Liver (tissue), 7 donors: ENCODE measurements at regions not wholly inside any gene's neighbourhood (a gene's known extent, or its start where the extent isn't known, plus 50 kb on each side); places are given as distances from the start of the nearest gene placed in this dataset.
A peak's percentile ranks its signal among the peaks of the same experiment; 100 is the strongest.
"Not testable (repeated sequence)": the region's sequence is repeated elsewhere in the genome, so short reads cannot be mapped to it uniquely, and the experiment has no call there.

Experiments
- DNase-seq: peaks from one replicate; pipeline ENCODE4 v3.0.0-alpha.2; 2017; ENCODE audit warnings: low spot score
- H3K27ac ChIP-seq, 2 donors: one replicate each; pipeline ENCODE4 v1.7.0; 2013; ENCODE audit warnings: inconsistent platforms in 2 of 2, low read length in 2 of 2, control low read depth in 1 of 2, low read depth in 1 of 2, mild to moderate bottlenecking in 1 of 2
- H3K27me3 ChIP-seq, 4 donors: one replicate each; pipeline versions ENCODE4 v1.6.1 to v1.7.0; 2013; ENCODE audit warnings: low read length in 3 of 4, inconsistent platforms in 1 of 4, mild to moderate bottlenecking in 1 of 4, moderate library complexity in 1 of 4; ENCODE audit not compliant: control insufficient read depth in 4 of 4, insufficient read depth in 4 of 4
- H3K36me3 ChIP-seq, 4 donors: one replicate each; pipeline versions ENCODE4 v1.6.1 to v1.7.0; 2013; ENCODE audit warnings: low read length in 3 of 4, mild to moderate bottlenecking in 3 of 4, low read depth in 1 of 4, moderate library complexity in 1 of 4; ENCODE audit not compliant: control insufficient read depth in 4 of 4, insufficient read depth in 3 of 4
- H3K4me1 ChIP-seq, 4 donors: one replicate each; pipeline versions ENCODE4 v1.6.1 to v1.7.0; 2013; ENCODE audit warnings: low read length in 3 of 4, mild to moderate bottlenecking in 3 of 4, moderate library complexity in 1 of 4; ENCODE audit not compliant: control insufficient read depth in 4 of 4, insufficient read depth in 4 of 4
- H3K4me3 ChIP-seq, 3 donors: one replicate each; pipeline versions ENCODE4 v1.6.1 to v1.7.0; 2013; ENCODE audit warnings: low read length in 3 of 3, control low read depth in 1 of 3, low read depth in 1 of 3, mild to moderate bottlenecking in 1 of 3
- H3K9ac ChIP-seq, 2 donors: one replicate each; pipeline ENCODE4 v1.7.0; 2013; ENCODE audit warnings: low read length in 2 of 2, mild to moderate bottlenecking in 2 of 2, moderate library complexity in 2 of 2, control low read depth in 1 of 2, low read depth in 1 of 2
- H3K9me3 ChIP-seq, 4 donors: one replicate each; pipeline versions ENCODE4 v1.6.1 to v1.7.0; 2013; ENCODE audit warnings: low read length in 3 of 4; ENCODE audit not compliant: control insufficient read depth in 4 of 4
- EGR1 ChIP-seq, 2 donors: IDR thresholded peaks; 2 replicates each; pipeline ENCODE4 v1.6.1; 2016 to 2018; ENCODE audit warnings: antibody characterized with exemption in 2 of 2, low read depth in 2 of 2
- FOXA1 ChIP-seq: IDR thresholded peaks from 2 replicates; pipeline ENCODE4 v1.6.1; 2016; ENCODE audit warnings: antibody characterized with exemption
- GABPA ChIP-seq, 2 donors: IDR thresholded peaks in 1 of 2; conservative IDR thresholded peaks in 1 of 2; 2 replicates each; pipeline ENCODE4 v1.6.1; 2016; ENCODE audit warnings: antibody characterized with exemption in 2 of 2, mild to moderate bottlenecking in 1 of 2, moderate library complexity in 1 of 2
- HNF4A ChIP-seq, 2 donors: conservative IDR thresholded peaks; 2 replicates each; pipeline ENCODE4 v1.6.1; 2016; ENCODE audit warnings: antibody characterized with exemption in 2 of 2, mild to moderate bottlenecking in 2 of 2
- JUND ChIP-seq, 2 donors: IDR thresholded peaks; 2 replicates each; pipeline ENCODE4 v1.6.1; 2016; ENCODE audit warnings: antibody characterized with exemption in 2 of 2
- NR2F2 ChIP-seq: IDR thresholded peaks from 2 replicates; pipeline ENCODE4 v1.6.1; 2016; ENCODE audit warnings: antibody characterized with exemption
- RAD21 ChIP-seq, 2 donors: IDR thresholded peaks; 2 replicates each; pipeline ENCODE4 v1.6.1; 2016; ENCODE audit warnings: antibody characterized with exemption in 2 of 2, mild to moderate bottlenecking in 2 of 2
- RXRA ChIP-seq, 2 donors: IDR thresholded peaks; 2 replicates each; pipeline ENCODE4 v1.6.1; 2017 to 2018; ENCODE audit warnings: antibody characterized with exemption in 2 of 2, mild to moderate bottlenecking in 1 of 2
- SP1 ChIP-seq: IDR thresholded peaks from 2 replicates; pipeline ENCODE4 v1.6.1; 2018; ENCODE audit warnings: antibody characterized with exemption, mild to moderate bottlenecking
- TAF1 ChIP-seq: conservative IDR thresholded peaks from 2 replicates; pipeline ENCODE4 v1.6.1; 2016; ENCODE audit warnings: antibody characterized with exemption, mild to moderate bottlenecking
- YY1 ChIP-seq: IDR thresholded peaks from 2 replicates; pipeline ENCODE4 v1.6.1; 2016; ENCODE audit warnings: antibody characterized with exemption, mild to moderate bottlenecking
- WGBS: extraction: QIAGEN DNeasy Blood & Tissue Kit; methylation state at CpG from one replicate; pipeline ENCODE4 v1.1.7; 2013; 5-methylcytosine and 5-hydroxymethylcytosine counted together
- TF ChIP-seq, protein P1 (sequence below): IDR thresholded peaks from 2 replicates; pipeline ENCODE4 v1.6.1; 2016; ENCODE audit warnings: antibody characterized with exemption
- TF ChIP-seq, protein P2 (sequence below): IDR thresholded peaks from 2 replicates; pipeline ENCODE4 v1.6.1; 2016; ENCODE audit warnings: antibody characterized with exemption
- TF ChIP-seq, protein P3 (sequence below): IDR thresholded peaks from 2 replicates; pipeline ENCODE4 v1.6.1; 2016; ENCODE audit warnings: antibody characterized with exemption, mild to moderate bottlenecking
- TF ChIP-seq, protein P4 (sequence below): IDR thresholded peaks from 2 replicates; pipeline ENCODE4 v1.6.1; 2016; ENCODE audit warnings: antibody characterized with exemption
- donor health status: healthy.
- donor health status: healthy.
- donor health status: healthy.
- donor health status: healthy.

DNA sequence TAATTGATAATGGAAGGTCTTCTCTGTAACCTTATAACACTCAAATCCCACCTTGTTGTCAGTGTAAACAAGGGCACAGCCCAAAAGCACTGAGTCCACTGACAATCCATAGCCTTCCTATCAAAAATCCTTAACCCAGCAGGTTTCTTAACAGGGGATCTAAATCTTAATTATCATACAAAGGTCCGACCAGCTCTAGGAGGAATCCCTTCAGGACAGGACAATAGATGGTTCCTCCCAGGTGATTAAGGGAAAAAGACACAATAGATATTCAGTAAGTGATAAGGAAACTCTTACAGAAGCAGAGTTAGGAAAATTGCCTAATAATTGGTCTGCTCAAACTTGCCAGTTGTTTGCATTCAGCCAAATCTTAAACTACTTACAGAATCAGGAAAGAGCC, 951.9 kb upstream of the CTNND2 start:
- DNase-seq, H3K36me3 ChIP-seq, H3K27ac ChIP-seq, H3K27me3 ChIP-seq, H3K9me3 ChIP-seq, H3K4me1 ChIP-seq, H3K4me3 ChIP-seq, H3K9ac ChIP-seq: not testable (repeated sequence)
- 55% methylated on average over 1 of the region's 1 CpG for WGBS

DNA sequence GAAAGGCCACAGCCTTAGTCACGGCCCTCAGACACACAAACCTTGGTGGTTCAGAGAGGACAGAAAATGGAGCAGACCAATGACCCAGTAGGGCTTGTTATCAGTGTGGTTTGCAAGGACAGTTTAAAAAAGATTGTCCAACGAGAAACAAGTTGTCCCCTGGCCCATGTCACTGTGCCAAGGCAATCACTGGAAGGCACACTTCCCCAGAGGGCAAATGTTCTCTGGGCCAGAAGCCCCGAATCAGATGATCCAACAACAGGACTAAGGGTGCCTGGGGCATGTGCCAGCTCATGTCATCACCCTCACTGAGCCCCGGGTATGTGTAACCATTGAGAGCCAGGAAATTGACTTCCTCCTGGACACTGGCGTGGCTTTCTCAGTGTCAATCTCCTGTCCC, 950.1 kb upstream of the CTNND2 start:
- H3K27me3 ChIP-seq: no peaks in the 10 kb centered on the region
- H3K4me1 ChIP-seq: no peaks in the 10 kb centered on the region
- TF ChIP-seq FOXA1 (no peak), RAD21 (IDR thresholded peaks at IDR 0.05) (no peak), HNF4A (conservative IDR thresholded peaks at IDR 0.05) (peak in 1 of 2 donors; percentile 71), NR2F2 (no peak), EGR1 (IDR thresholded peaks at IDR 0.05; ENCODE audit: low read depth in 2 of 2) (no peak), JUND (IDR thresholded peaks at IDR 0.05) (peak in 1 of 2 donors; percentile 17), TAF1 (no peak), GABPA (IDR thresholded peaks at IDR 0.05 in 1 of 2, conservative IDR thresholded peaks at IDR 0.05 in 1 of 2) (no peak), YY1 (peak; percentile 33), SP1 (no peak), RXRA (IDR thresholded peaks at IDR 0.05) (peak in 1 of 2 donors; percentile 84)
- TF ChIP-seq, protein P1, sequence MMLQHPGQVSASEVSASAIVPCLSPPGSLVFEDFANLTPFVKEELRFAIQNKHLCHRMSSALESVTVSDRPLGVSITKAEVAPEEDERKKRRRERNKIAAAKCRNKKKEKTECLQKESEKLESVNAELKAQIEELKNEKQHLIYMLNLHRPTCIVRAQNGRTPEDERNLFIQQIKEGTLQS: no peak
- TF ChIP-seq, protein P2, sequence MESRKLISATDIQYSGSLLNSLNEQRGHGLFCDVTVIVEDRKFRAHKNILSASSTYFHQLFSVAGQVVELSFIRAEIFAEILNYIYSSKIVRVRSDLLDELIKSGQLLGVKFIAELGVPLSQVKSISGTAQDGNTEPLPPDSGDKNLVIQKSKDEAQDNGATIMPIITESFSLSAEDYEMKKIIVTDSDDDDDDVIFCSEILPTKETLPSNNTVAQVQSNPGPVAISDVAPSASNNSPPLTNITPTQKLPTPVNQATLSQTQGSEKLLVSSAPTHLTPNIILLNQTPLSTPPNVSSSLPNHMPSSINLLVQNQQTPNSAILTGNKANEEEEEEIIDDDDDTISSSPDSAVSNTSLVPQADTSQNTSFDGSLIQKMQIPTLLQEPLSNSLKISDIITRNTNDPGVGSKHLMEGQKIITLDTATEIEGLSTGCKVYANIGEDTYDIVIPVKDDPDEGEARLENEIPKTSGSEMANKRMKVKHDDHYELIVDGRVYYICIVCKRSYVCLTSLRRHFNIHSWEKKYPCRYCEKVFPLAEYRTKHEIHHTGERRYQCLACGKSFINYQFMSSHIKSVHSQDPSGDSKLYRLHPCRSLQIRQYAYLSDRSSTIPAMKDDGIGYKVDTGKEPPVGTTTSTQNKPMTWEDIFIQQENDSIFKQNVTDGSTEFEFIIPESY: peak; percentile 44
- TF ChIP-seq, protein P3, sequence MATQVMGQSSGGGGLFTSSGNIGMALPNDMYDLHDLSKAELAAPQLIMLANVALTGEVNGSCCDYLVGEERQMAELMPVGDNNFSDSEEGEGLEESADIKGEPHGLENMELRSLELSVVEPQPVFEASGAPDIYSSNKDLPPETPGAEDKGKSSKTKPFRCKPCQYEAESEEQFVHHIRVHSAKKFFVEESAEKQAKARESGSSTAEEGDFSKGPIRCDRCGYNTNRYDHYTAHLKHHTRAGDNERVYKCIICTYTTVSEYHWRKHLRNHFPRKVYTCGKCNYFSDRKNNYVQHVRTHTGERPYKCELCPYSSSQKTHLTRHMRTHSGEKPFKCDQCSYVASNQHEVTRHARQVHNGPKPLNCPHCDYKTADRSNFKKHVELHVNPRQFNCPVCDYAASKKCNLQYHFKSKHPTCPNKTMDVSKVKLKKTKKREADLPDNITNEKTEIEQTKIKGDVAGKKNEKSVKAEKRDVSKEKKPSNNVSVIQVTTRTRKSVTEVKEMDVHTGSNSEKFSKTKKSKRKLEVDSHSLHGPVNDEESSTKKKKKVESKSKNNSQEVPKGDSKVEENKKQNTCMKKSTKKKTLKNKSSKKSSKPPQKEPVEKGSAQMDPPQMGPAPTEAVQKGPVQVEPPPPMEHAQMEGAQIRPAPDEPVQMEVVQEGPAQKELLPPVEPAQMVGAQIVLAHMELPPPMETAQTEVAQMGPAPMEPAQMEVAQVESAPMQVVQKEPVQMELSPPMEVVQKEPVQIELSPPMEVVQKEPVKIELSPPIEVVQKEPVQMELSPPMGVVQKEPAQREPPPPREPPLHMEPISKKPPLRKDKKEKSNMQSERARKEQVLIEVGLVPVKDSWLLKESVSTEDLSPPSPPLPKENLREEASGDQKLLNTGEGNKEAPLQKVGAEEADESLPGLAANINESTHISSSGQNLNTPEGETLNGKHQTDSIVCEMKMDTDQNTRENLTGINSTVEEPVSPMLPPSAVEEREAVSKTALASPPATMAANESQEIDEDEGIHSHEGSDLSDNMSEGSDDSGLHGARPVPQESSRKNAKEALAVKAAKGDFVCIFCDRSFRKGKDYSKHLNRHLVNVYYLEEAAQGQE: no peak
- TF ChIP-seq, protein P4, sequence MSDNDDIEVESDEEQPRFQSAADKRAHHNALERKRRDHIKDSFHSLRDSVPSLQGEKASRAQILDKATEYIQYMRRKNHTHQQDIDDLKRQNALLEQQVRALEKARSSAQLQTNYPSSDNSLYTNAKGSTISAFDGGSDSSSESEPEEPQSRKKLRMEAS: peak; percentile 66
- no peak overlapping the region for H3K27ac ChIP-seq
- no peak for DNase-seq
- no peak overlapping the region for H3K9ac ChIP-seq
- H3K4me3 ChIP-seq: no peak overlapping the region
- H3K36me3 ChIP-seq: no peaks in the 10 kb centered on the region
- 29% methylated on average over 5 of the region's 5 CpGs for WGBS
- H3K9me3 ChIP-seq: no peaks in the 10 kb centered on the region
